ENCODE measurements at regions not wholly inside any gene's neighbourhood (a gene's known extent, or its start where the extent isn't known, plus 50 kb on each side); places are given as distances from the start of the nearest gene placed in this dataset.

DNA sequence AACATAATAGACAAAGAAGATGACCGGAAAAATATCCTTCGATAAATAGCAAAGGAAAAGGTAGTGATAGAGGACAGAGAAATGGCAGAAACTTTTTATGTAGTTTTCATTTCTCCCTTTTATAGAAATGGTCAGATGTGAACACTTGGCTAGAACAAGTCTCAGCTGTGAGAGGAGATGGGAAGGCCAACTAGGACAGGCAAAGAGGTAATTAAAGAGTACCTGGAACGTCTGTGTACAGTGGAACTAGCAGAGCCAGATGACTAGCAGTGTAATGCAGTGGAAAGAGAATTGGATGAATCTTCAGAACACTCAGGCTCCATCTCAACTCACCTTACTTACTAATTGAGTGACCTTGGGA is 69.2 kb downstream of the NABP1 start:
- H3K4me3 ChIP-seq (ENCODE audit: low read depth, low read length): no peak overlapping the region
- no peaks in the 10 kb centered on the region for H3K27me3 ChIP-seq (ENCODE audit: insufficient read depth, low read depth, severe bottlenecking)
- no peaks in the 10 kb centered on the region for H3K36me3 ChIP-seq
- no peaks in the 10 kb centered on the region for H3K9me3 ChIP-seq (ENCODE audit: severe bottlenecking)
- no peak overlapping the region for H3K27ac ChIP-seq
- TF ChIP-seq CTCF (IDR thresholded peaks at IDR 0.05; ENCODE audit: low read depth, low read length): no peak
- DNase-seq: no peak

DNA sequence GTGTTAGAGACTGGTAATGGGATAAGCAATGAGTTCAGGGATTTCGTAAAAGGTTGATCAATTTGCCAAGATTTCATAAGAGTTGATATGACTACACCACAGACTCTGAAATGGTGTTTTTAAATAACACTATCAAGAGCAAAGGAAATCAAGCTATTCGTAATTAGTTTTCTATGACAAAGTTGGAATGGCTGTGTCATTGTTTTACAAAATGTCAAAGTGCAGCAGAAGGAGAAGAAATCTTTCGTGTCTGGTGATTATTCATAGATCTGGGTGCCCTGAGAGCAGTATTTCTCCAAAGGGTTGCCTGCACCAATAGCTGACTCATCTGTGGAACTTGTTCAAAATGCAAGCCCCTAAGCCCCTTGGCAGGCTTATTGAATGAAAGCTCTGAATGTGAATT is 70.1 kb downstream of the NABP1 start:
- no peak for TF ChIP-seq CTCF (IDR thresholded peaks at IDR 0.05; ENCODE audit: low read depth, low read length)
- Histone ChIP-seq H3K27me3 (ENCODE audit: insufficient read depth, low read depth, severe bottlenecking) (no peaks in the 10 kb centered on the region), H3K4me3 (ENCODE audit: low read depth, low read length) (no peak overlapping the region), H3K36me3 (no peaks in the 10 kb centered on the region), H3K9me3 (ENCODE audit: severe bottlenecking) (no peaks in the 10 kb centered on the region), H3K27ac (no peak overlapping the region)
- DNase-seq: no peak

DNA sequence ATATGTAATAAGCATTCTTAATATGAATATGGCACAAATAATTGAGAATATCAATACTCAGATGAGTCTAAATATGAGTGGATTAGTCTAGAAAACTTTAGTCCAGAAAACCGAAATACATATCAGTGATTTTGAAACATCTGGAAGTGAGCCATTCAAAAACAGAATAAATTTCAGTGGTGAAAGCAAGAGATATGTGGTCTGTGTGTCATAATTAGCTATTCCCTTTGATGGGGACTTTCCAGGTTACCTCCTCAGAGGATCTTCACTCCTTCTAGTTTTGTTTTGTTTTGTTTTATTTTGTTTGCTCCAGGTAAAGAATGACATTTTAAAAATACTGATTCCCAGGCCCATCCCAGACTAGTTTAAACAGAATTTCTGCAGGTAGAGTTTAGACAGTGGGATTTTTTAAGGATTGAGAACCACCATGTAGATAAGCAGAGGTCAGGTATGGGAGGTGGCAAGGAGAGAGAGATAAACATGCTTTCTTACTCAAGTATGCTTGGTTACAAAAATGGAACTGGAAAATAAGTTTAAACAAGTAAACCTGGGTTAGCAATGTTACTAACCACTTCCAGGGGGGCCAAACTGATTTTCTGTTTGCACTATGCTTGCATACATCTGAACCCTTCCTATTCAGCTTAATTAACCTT is 70.7 kb downstream of the NABP1 start:
- no peaks in the 10 kb centered on the region for H3K9me3 ChIP-seq (ENCODE audit: severe bottlenecking)
- no peaks in the 10 kb centered on the region for H3K27me3 ChIP-seq (ENCODE audit: insufficient read depth, low read depth, severe bottlenecking)
- no peak for DNase-seq
- no peak overlapping the region for H3K4me3 ChIP-seq (ENCODE audit: low read depth, low read length)
- TF ChIP-seq CTCF (IDR thresholded peaks at IDR 0.05; ENCODE audit: low read depth, low read length): no peak
- H3K27ac ChIP-seq: no peak overlapping the region
- H3K36me3 ChIP-seq: no peaks in the 10 kb centered on the region

DNA sequence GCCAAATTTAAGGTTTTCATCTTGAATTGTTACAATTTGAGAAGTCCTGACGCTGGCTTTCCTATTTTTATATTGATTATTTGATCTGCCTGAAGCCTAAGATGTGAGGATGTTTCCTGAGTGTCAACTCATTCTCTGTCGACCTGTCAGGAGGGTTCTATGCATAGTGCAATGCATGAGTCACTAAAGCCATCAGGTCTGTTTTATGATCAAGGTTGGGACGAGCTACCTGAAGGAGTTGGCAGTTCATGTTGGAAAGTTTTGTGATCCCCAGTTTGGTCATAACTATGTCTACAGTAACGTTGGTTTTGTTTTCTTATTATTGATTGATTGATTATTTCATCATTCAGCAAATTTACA is 71.2 kb downstream of the NABP1 start:
- H3K4me3 ChIP-seq (ENCODE audit: low read depth, low read length): no peak overlapping the region
- H3K9me3 ChIP-seq (ENCODE audit: severe bottlenecking): no peaks in the 10 kb centered on the region
- TF ChIP-seq CTCF (IDR thresholded peaks at IDR 0.05; ENCODE audit: low read depth, low read length): no peak
- H3K27ac ChIP-seq: no peak overlapping the region
- no peaks in the 10 kb centered on the region for H3K27me3 ChIP-seq (ENCODE audit: insufficient read depth, low read depth, severe bottlenecking)
- DNase-seq: no peak
- no peaks in the 10 kb centered on the region for H3K36me3 ChIP-seq

- Histone ChIP-seq H3K4me3 (ENCODE audit: low read depth, low read length) (no peak overlapping the region), H3K27me3 (ENCODE audit: insufficient read depth, low read depth, severe bottlenecking) (no peaks in the 10 kb centered on the region), H3K9me3 (ENCODE audit: severe bottlenecking) (no peaks in the 10 kb centered on the region), H3K36me3 (no peaks in the 10 kb centered on the region), H3K27ac (no peak overlapping the region)
- DNase-seq: no peak
- no peak for TF ChIP-seq CTCF (IDR thresholded peaks at IDR 0.05; ENCODE audit: low read depth, low read length)
These were observed 76.2 kb downstream of the NABP1 start for GRCh38 chr2:191754103-191754502.

DNA sequence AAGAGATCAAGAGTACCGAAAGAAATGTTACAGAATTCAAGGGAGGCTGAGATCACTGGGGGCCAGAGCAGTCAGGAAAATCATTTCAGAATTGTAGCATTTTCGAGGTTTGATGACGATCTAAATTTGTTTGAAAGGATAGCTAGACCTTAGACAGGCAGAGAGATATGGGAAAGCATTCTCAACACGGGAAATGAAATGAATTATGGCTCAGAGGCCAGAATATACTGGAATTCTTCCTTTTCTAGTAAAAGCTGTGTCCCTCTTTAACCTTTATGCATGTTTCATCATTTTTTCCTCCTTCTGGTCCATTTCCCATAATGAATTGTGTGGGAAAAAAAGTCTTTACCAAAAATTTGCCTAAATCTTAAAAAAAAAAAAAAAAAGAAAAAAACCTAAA is 78.8 kb downstream of the NABP1 start:
- no peaks in the 10 kb centered on the region for H3K9me3 ChIP-seq (ENCODE audit: severe bottlenecking)
- DNase-seq: no peak
- TF ChIP-seq CTCF (IDR thresholded peaks at IDR 0.05; ENCODE audit: low read depth, low read length): no peak

More for the DNA sequence above, 78.8 kb downstream of the NABP1 start:
- Histone ChIP-seq H3K27ac (no peak overlapping the region), H3K36me3 (no peaks in the 10 kb centered on the region), H3K4me3 (ENCODE audit: low read depth, low read length) (no peak overlapping the region), H3K27me3 (ENCODE audit: insufficient read depth, low read depth, severe bottlenecking) (no peaks in the 10 kb centered on the region)

Measured in WERI-Rb-1 (cell line).